Stimulated activated CD8-positive, alpha-beta memory T cell treated with anti-CD3 and anti-CD28 coated beads, Interleukin-4, amount 100 ng/mL, for 1 hour (primary cell): ENCODE measurements at regions not wholly inside any gene's neighbourhood (a gene's known extent, or its start where the extent isn't known, plus 50 kb on each side); places are given as distances from the start of the nearest gene placed in this dataset.

ENCODE experiments used
- DNase-seq, 2 donors: peaks; one replicate each; pipeline ENCODE4 v3.0.0-alpha.2; 2020; ENCODE audit warnings: low read depth in 2 of 2, low spot score in 1 of 2

- no peak for DNase-seq
These were observed 50.2 kb upstream of the XPA start for GRCh38 chr9:97747201-97747965.

GRCh38 chr9:97748525-97748924 lies 51.4 kb upstream of the XPA start:
- DNase-seq, result no peak

GRCh38 chr9:97749928-97750327 lies 52.8 kb upstream of the XPA start:
- DNase-seq, result no peak

GRCh38 chr9:97751531-97751930 lies 54.4 kb upstream of the XPA start:
- DNase-seq, result no peak

GRCh38 chr9:97752274-97752673 lies 55.1 kb upstream of the XPA start:
- DNase-seq, result no peak

- DNase-seq, result no peak
These were observed 56.2 kb upstream of the XPA start for GRCh38 chr9:97753364-97753763.

- no peak for DNase-seq
These were observed 56.8 kb upstream of the XPA start for GRCh38 chr9:97753975-97754374.

GRCh38 chr9:97755618-97756267 lies 58.6 kb upstream of the XPA start:
- DNase-seq, result no peak

- DNase-seq, result no peak
These were observed 59.9 kb upstream of the XPA start for GRCh38 chr9:97756991-97757390.

GRCh38 chr9:97758334-97758916 lies 61.3 kb upstream of the XPA start:
- DNase-seq, result no peak

- DNase-seq, result no peak
These were observed 62.6 kb upstream of the XPA start for GRCh38 chr9:97759581-97760288.

GRCh38 chr9:97761056-97761598 lies 64.0 kb upstream of the XPA start:
- DNase-seq, result no peak

- no peak for DNase-seq
These were observed 64.7 kb upstream of the XPA start for GRCh38 chr9:97761879-97762278.

GRCh38 chr9:97763874-97764273 lies 66.7 kb upstream of the XPA start:
- DNase-seq, result no peak

GRCh38 chr9:97766092-97766491 lies 69.0 kb upstream of the XPA start:
- no peak for DNase-seq

- no peak for DNase-seq
These were observed 69.5 kb upstream of the XPA start for GRCh38 chr9:97766610-97767009.

- no peak for DNase-seq
These were observed 70.8 kb upstream of the XPA start for GRCh38 chr9:97767891-97768290.

- DNase-seq, result no peak
These were observed 71.6 kb upstream of the XPA start for GRCh38 chr9:97768746-97769145.

- DNase-seq, result no peak
These were observed 72.1 kb upstream of the XPA start for GRCh38 chr9:97769208-97769607.

GRCh38 chr9:97770808-97771372 lies 73.8 kb upstream of the XPA start:
- DNase-seq, result no peak

- no peak for DNase-seq
These were observed 74.5 kb upstream of the XPA start for GRCh38 chr9:97771641-97772040.
